BLaER1 (cell line): ENCODE measurements at regions not wholly inside any gene's neighbourhood (a gene's known extent, or its start where the extent isn't known, plus 50 kb on each side); places are given as distances from the start of the nearest gene placed in this dataset.

Source experiments
- H3K27ac ChIP-seq: shearing (Covaris generic); formaldehyde crosslinking; 2 replicates; pipeline ENCODE4 v1.8.1; 2022
- H3K27me3 ChIP-seq: shearing (Covaris generic); formaldehyde crosslinking; 2 replicates; pipeline ENCODE4 v1.8.1; 2022
- H3K36me3 ChIP-seq: shearing (Covaris generic); formaldehyde crosslinking; 2 replicates; pipeline ENCODE4 v1.8.1; 2022
- H3K4me1 ChIP-seq: shearing (Covaris generic); formaldehyde crosslinking; 2 replicates; pipeline ENCODE4 v1.8.1; 2022
- H3K4me2 ChIP-seq: shearing (Covaris generic); formaldehyde crosslinking; 2 replicates; pipeline ENCODE4 v1.8.1; 2022
- H3K4me3 ChIP-seq: shearing (Covaris generic); formaldehyde crosslinking; 2 replicates; pipeline ENCODE4 v1.8.1; 2022
- H3K9ac ChIP-seq: shearing (Covaris generic); formaldehyde crosslinking; 2 replicates; pipeline ENCODE4 v1.8.1; 2022
- H3K9me3 ChIP-seq: shearing (Covaris generic); formaldehyde crosslinking; 2 replicates; pipeline ENCODE4 v1.8.1; 2022
- H4K20me1 ChIP-seq: shearing (Covaris generic); formaldehyde crosslinking; 2 replicates; pipeline ENCODE4 v1.8.1; 2022
- Cebpa-rat ChIP-seq: shearing (Covaris generic); IDR thresholded peaks from 2 replicates; pipeline ENCODE4 v1.8.1; 2022

DNA sequence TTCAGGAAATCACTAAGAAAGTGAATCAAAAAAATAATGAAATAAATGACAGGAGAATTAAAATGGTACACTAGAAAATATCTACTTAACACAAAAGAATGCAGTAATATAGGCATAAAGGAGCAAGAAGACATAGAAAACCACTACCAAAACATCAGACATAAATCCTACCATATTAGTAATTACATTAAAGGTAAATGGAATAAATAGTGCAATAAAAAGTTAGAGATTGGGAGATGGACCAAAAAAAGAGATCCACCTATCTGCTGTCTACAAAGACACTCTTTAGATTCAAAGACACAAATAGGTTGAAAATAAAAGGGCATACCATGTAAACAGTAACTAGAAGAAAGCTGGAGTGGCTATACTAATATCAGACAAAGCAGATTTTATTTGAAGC is 167.0 kb upstream of the SAMSN1 start:
- no peaks in the 10 kb centered on the region for H3K27me3 ChIP-seq
- H3K9me3 ChIP-seq, result no peaks in the 10 kb centered on the region
- H3K27ac ChIP-seq, result no peak overlapping the region
- no peak for TF ChIP-seq Cebpa-rat
- no peak overlapping the region for H3K4me2 ChIP-seq
- H3K4me3 ChIP-seq, result no peak overlapping the region
- H3K36me3 ChIP-seq, result no peaks in the 10 kb centered on the region
- no peak overlapping the region for H3K9ac ChIP-seq
- H3K4me1 ChIP-seq, result 0 out of 2 replicates have a peak, but pooled peaks cover 4% of the 10 kb centered on the region
- H4K20me1 ChIP-seq, result no peaks in the 10 kb centered on the region

DNA sequence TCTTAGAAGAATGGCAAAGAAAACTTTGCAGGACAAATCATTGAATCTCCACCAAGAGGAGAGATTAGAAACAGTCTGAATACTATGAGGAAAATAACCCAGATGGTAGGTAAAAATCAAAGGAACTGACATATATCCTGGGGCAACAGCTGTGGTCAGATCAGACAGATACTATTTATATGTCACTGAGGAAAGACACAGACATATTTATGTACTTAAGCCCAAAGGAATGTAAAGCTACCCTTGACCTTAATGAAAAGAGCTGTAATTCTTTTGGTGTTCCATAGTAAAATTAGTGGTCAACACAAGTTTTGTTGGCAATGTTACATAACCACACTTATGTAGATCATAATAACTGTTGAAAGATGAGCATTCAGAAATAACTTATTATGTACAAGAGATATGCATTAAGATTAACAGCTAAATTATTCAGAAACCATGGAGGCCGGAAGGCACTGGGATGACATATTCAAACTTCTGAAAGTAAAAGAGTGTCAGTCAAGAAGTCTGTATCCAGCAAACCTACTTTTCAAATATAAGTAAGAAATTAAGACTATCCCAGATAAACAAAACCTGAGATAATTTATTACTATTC is 166.1 kb upstream of the SAMSN1 start:
- TF ChIP-seq Cebpa-rat, result no peak
- Histone ChIP-seq H3K27ac (no peak overlapping the region), H3K9ac (no peak overlapping the region), H3K4me3 (no peak overlapping the region), H3K9me3 (no peaks in the 10 kb centered on the region), H3K27me3 (no peaks in the 10 kb centered on the region), H4K20me1 (no peaks in the 10 kb centered on the region), H3K4me1 (0 out of 2 replicates have a peak, but pooled peaks cover 4% of the 10 kb centered on the region), H3K36me3 (no peaks in the 10 kb centered on the region), H3K4me2 (no peak overlapping the region)

DNA sequence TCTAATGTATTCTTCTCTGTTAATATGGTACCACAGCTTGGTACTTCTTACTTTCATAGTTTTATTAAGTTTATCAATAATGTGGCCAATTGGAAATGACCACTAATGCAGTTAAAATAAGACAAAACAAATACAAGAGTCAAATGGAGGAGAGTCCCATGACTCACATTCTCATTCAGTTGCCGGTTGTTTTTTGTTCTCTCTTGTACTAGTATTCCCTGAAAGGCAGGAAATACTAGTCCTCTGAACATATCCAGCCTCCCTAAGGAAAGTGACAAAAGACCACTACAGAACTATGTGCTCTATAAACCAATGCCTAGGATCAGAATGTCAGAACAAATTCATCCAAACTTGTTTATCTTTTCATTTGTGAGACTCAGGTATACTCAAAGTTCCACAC is 165.2 kb upstream of the SAMSN1 start:
- no peak overlapping the region for H3K9ac ChIP-seq
- no peak overlapping the region for H3K27ac ChIP-seq
- no peak for TF ChIP-seq Cebpa-rat
- 0 out of 2 replicates have a peak, but pooled peaks cover 4% of the 10 kb centered on the region for H3K4me1 ChIP-seq
- H3K36me3 ChIP-seq, result no peaks in the 10 kb centered on the region
- no peak overlapping the region for H3K4me2 ChIP-seq
- H4K20me1 ChIP-seq, result no peaks in the 10 kb centered on the region
- H3K27me3 ChIP-seq, result no peaks in the 10 kb centered on the region
- H3K9me3 ChIP-seq, result no peaks in the 10 kb centered on the region
- H3K4me3 ChIP-seq, result no peak overlapping the region

DNA sequence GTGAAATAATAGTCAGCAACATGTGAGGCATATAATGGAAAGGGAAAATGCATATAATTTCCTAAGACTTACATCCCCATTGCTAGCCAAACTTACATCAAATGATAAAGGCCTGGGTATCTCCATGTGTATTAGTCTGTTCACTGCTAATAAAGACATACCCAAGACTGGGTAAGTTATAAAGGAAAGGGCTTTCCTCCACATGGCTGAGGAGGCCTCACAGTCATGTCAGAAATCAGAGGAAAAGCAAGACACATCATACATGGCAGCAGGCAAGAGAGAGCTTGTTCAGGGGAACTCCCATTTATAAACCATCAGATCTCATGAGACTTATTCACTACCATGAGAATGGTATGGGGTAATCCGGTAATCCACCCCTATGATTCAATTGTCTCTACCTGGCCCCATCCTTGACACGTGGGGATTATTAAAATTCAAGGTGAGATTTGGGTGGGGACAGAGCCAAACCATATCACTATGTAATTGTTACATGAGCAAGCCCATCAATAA is 161.5 kb upstream of the SAMSN1 start:
- Histone ChIP-seq H3K4me3 (no peak overlapping the region), H3K4me2 (no peak overlapping the region), H3K36me3 (no peaks in the 10 kb centered on the region), H4K20me1 (no peaks in the 10 kb centered on the region), H3K27me3 (no peaks in the 10 kb centered on the region), H3K9me3 (no peaks in the 10 kb centered on the region), H3K9ac (no peak overlapping the region), H3K27ac (no peak overlapping the region), H3K4me1 (0 out of 2 replicates have a peak, but pooled peaks cover 4% of the 10 kb centered on the region)
- TF ChIP-seq Cebpa-rat, result no peak

DNA sequence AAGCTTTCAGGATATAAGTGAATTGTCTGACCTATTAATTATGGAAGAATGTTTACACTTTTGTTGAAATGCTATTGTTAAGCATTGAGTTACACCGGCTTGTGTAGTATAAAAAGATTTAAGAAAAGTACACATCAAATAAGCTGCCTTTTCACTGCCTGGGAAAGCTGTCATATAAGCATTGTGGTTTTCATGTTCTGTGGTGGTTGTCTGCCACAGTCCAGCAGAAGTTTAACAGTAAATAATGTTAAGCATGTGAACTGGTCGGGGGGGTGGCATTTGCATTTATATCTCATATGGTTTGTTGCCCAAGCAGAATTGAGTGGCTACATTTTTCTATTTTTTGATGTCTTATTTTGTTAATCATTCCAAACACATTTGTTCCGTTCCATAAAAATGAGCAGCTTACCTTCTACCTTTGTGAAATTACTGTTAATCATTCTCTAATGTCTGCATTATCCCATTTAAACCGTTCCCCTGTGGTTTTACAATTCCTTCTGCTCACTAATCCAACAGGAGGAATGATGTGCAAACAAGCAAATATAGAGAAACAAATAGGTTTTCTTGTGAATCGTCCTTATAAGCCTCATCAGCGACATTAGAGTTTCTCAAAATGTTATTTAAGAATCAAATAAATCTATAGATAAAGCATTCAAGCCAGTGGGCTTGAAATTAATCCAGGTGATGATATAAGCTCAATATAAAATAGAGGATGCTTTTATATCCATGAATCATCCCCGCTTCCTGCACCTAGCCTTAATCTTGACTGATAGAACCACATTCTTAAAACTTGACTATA is 160.8 kb upstream of the SAMSN1 start:
- no peak overlapping the region for H3K9ac ChIP-seq
- H3K27me3 ChIP-seq, result no peaks in the 10 kb centered on the region
- no peak overlapping the region for H3K27ac ChIP-seq
- H4K20me1 ChIP-seq, result no peaks in the 10 kb centered on the region
- H3K4me3 ChIP-seq, result no peak overlapping the region
- H3K4me2 ChIP-seq, result no peak overlapping the region
- no peaks in the 10 kb centered on the region for H3K9me3 ChIP-seq
- H3K36me3 ChIP-seq, result no peaks in the 10 kb centered on the region
- no peak for TF ChIP-seq Cebpa-rat
- H3K4me1 ChIP-seq, result 0 out of 2 replicates have a peak, but pooled peaks cover under 1% of the 10 kb centered on the region

DNA sequence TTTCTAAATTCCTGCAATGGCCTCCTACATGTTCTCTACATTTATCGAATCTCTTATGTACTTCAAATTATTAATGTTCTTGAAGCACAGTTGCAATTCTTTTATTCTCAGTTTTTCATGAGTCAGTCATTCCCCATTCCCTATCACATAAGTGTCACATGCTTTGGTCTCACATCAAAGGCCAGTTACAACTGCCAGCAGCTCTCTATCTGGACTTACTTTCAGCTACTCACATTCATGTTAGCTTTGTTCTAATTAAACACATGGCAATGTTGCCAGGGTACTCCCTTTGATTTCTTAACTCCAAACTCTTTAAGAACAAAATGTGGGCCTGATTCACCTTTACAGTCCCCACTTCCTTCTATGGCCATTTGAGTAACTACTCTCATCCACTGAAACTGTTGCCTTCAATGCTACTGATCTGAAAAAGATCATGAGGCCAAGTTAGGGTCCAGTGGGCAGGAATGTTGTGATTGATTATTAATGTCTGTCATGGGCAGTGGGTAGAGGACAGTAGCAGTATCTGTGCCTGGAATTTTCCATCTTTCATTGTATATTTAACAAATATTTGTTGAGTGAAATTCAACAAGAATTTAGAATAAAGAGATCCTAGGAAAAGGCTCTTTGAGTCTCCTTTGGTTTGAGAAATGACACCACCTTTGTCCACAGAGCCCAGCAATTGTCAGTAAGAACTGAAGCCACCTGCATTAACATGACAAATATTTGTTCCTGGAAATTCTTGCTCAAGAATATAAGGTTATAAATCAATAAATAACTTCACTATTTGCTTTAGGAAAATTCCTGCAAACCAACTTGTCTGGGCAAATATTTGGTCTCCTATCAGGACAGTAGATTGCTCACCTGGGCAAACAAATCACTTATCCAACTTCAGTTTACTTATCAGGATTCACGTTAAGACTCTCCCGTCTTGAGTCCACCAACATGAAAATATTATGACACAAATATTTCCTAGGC is 153.6 kb upstream of the SAMSN1 start:
- Histone ChIP-seq H3K9me3 (no peaks in the 10 kb centered on the region), H3K27ac (no peak overlapping the region), H3K4me2 (no peak overlapping the region), H3K9ac (no peak overlapping the region), H3K4me1 (no peaks in the 10 kb centered on the region), H3K36me3 (no peaks in the 10 kb centered on the region), H3K27me3 (no peaks in the 10 kb centered on the region), H3K4me3 (no peak overlapping the region), H4K20me1 (no peaks in the 10 kb centered on the region)
- no peak for TF ChIP-seq Cebpa-rat

DNA sequence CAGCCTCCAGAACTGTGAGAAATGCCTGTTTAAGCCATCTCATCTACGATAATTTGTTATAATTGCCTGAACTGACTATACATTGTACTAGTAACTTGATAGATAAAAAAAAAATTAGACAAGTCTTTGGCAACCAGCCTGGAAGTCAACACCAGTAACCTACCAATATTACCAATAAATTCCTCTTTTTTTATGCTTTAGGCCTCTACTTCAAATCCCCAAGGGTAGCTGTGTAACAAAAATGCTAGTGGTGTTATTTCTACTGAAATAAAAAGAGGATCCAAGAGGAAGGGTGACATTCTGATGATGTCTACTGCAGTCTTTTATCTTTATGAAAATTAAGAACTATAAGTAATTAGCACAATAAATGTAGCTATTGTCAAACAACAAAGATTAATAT is 151.7 kb upstream of the SAMSN1 start:
- Histone ChIP-seq H3K36me3 (no peaks in the 10 kb centered on the region), H3K9me3 (no peaks in the 10 kb centered on the region), H3K4me1 (no peaks in the 10 kb centered on the region), H3K27me3 (no peaks in the 10 kb centered on the region), H3K4me2 (no peak overlapping the region), H3K27ac (no peak overlapping the region), H3K4me3 (no peak overlapping the region), H3K9ac (no peak overlapping the region), H4K20me1 (no peaks in the 10 kb centered on the region)
- TF ChIP-seq Cebpa-rat, result no peak

DNA sequence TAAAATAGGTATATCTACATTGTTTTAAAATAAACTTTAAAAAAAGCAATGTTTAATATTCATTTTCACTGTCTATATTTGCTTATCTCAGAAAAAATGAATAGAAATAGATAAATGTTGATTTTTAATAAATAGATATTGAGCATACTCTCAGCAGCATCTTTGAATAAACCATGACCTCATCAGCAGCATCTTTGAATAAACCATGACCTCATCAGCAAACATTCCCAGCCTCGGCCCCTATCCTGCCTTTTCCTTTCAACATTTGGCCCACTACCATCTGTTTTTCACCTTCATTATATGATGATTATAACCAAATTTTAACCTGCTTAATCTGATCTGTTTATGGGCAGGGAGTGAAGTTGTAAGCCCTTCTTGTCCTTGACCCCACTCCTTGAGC is 148.7 kb upstream of the SAMSN1 start:
- Histone ChIP-seq H3K4me3 (no peak overlapping the region), H3K9ac (no peak overlapping the region), H4K20me1 (no peaks in the 10 kb centered on the region), H3K27ac (no peak overlapping the region), H3K4me2 (no peak overlapping the region), H3K9me3 (no peaks in the 10 kb centered on the region), H3K4me1 (no peaks in the 10 kb centered on the region), H3K36me3 (no peaks in the 10 kb centered on the region), H3K27me3 (no peaks in the 10 kb centered on the region)
- TF ChIP-seq Cebpa-rat, result no peak

DNA sequence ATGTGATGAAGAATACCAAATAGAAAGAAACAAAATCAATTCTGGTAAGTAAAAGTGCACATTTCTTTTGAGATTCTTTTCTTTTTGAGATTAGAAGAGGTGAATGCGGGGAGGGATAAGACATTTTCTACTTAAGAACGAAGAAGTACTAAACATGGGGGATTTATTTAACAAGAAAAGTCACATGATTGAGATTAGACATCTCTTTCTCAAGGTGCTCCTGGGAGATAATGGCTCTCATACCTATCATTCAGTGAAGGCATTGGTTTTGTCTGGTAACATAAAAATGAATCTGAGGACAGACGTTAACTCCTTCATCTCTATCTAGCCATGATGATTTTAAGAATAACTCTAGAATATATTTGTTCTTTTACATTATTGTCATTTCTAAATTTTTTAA is 147.9 kb upstream of the SAMSN1 start:
- Histone ChIP-seq H4K20me1 (no peaks in the 10 kb centered on the region), H3K36me3 (no peaks in the 10 kb centered on the region), H3K27ac (no peak overlapping the region), H3K4me3 (no peak overlapping the region), H3K9me3 (no peaks in the 10 kb centered on the region), H3K4me2 (no peak overlapping the region), H3K4me1 (no peaks in the 10 kb centered on the region), H3K27me3 (no peaks in the 10 kb centered on the region), H3K9ac (no peak overlapping the region)
- no peak for TF ChIP-seq Cebpa-rat
